ENCODE measurements at regions not wholly inside any gene's neighbourhood (a gene's known extent, or its start where the extent isn't known, plus 50 kb on each side); places are given as distances from the start of the nearest gene placed in this dataset.
A peak's percentile ranks its signal among the peaks of the same experiment; 100 is the strongest.

DNA sequence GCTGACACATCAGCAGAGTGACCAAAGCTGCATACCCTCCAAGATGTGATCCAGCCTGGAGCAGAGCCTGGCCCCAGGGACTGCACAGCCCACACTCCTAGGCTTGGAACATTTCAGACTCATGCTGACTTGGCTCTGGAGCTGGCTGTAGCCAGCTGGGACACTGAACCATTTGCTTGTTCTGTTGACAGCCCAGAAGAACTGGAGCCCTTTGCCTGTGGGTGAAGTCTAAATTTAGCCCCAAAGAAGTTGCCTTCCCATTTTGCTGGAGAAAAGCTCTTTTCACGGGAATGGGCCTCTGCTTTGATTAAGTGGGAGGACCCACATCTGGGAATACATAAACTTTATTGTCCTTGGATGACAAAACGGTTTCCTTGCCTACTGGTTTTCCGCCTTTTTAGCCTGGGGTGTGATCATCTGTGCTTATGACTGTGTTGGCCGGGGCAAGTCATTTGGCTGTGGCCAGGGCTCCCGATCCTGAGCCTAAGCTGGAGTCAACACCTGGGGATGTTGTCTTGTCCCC, 186.2 kb upstream of the BMPER start:
- Histone ChIP-seq H3K4me3 (ENCODE audit: low read depth in 1 of 3, low read length in 3 of 3) (no peak overlapping the region), H3K36me3 (ENCODE audit: control insufficient read depth in 3 of 3, insufficient read depth in 2 of 3, low read depth in 1 of 3, low read length in 3 of 3) (no peaks in the 10 kb centered on the region), H3K4me1 (ENCODE audit: control insufficient read depth in 3 of 3, insufficient read depth in 2 of 3, low read depth in 1 of 3, low read length in 2 of 3) (peaks cover 0 to 8% (median 0%) of the 10 kb centered on the region in 3 donors), H3K27me3 (ENCODE audit: control insufficient read depth in 3 of 3, insufficient read depth in 3 of 3, low read length in 3 of 3) (no peaks in the 10 kb centered on the region), H3K27ac (ENCODE audit: low read depth in 1 of 3, low read length in 2 of 3) (no peak overlapping the region), H3K9me3 (ENCODE audit: control insufficient read depth in 2 of 2, insufficient read depth in 1 of 2, low read depth in 1 of 2, low read length in 1 of 2) (peaks cover 0 to 2% of the 10 kb centered on the region in 2 donors)
- no peak for DNase-seq
- WGBS, 3 donors = 72 to 91% (median 85%) methylated on average over 5 of the region's 5 CpGs
- no peak for FAIRE-seq

DNA sequence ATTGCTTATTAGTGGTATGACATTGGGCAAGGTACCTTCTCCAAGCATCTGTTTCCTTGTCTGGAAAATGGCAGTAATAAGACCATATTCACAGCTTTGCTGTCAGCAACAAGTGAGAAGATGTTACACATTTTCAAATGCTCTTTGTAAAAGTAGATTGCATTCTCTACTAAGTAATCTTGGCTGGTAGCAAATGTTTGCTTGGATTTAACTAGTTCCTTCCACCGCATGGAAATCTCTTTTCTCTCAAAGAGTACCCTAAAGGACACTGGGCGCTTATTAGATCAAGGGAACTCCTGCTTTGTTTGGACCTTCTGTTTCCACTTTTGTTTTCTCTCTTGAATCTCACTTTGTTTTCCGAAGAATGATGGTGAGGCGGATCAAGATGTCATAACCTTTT, 185.2 kb upstream of the BMPER start:
- FAIRE-seq = no peak
- peaks cover 0 to 2% of the 10 kb centered on the region in 2 donors for H3K9me3 ChIP-seq (ENCODE audit: control insufficient read depth in 2 of 2, insufficient read depth in 1 of 2, low read depth in 1 of 2, low read length in 1 of 2)
- H3K27me3 ChIP-seq (ENCODE audit: control insufficient read depth in 3 of 3, insufficient read depth in 3 of 3, low read length in 3 of 3) = no peaks in the 10 kb centered on the region
- H3K27ac ChIP-seq (ENCODE audit: low read depth in 1 of 3, low read length in 2 of 3) = no peak overlapping the region
- H3K4me3 ChIP-seq (ENCODE audit: low read depth in 1 of 3, low read length in 3 of 3) = no peak overlapping the region
- H3K36me3 ChIP-seq (ENCODE audit: control insufficient read depth in 3 of 3, insufficient read depth in 2 of 3, low read depth in 1 of 3, low read length in 3 of 3) = no peaks in the 10 kb centered on the region
- 92 to 96% (median 94%) methylated on average over 4 of the region's 4 CpGs for WGBS, 3 donors
- H3K4me1 ChIP-seq (ENCODE audit: control insufficient read depth in 3 of 3, insufficient read depth in 2 of 3, low read depth in 1 of 3, low read length in 2 of 3) = peaks cover 0 to 8% (median 0%) of the 10 kb centered on the region in 3 donors
- DNase-seq = no peak

DNA sequence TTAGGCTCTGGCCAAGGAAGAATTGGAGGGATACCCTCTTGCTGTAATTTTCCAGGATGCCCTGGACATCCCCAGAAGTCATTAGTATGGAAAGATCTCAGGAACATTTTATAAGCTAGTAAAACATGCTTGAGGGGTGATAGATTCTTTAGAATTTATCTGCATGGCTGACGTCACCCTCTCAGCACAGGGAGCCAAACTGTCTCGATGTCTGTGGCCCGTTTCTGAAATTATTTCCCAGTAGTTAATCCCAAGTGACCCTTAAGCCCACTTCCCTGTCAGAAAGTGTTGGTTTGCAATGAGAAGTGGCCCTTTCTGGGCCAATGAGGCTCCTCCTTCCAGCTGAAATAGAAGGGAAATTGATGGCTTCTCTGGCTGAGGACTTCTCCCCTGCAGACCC, 184.5 kb upstream of the BMPER start:
- Histone ChIP-seq H3K27me3 (ENCODE audit: control insufficient read depth in 3 of 3, insufficient read depth in 3 of 3, low read length in 3 of 3) (no peaks in the 10 kb centered on the region), H3K9me3 (ENCODE audit: control insufficient read depth in 2 of 2, insufficient read depth in 1 of 2, low read depth in 1 of 2, low read length in 1 of 2) (peaks cover 0 to 2% of the 10 kb centered on the region in 2 donors), H3K36me3 (ENCODE audit: control insufficient read depth in 3 of 3, insufficient read depth in 2 of 3, low read depth in 1 of 3, low read length in 3 of 3) (no peaks in the 10 kb centered on the region), H3K4me1 (ENCODE audit: control insufficient read depth in 3 of 3, insufficient read depth in 2 of 3, low read depth in 1 of 3, low read length in 2 of 3) (peaks cover 0 to 8% (median 0%) of the 10 kb centered on the region in 3 donors), H3K27ac (ENCODE audit: low read depth in 1 of 3, low read length in 2 of 3) (no peak overlapping the region), H3K4me3 (ENCODE audit: low read depth in 1 of 3, low read length in 3 of 3) (no peak overlapping the region)
- FAIRE-seq (no peak), DNase-seq (no peak)
- 70 to 94% (median 80%) methylated on average over 3 of the region's 3 CpGs for WGBS, 3 donors

DNA sequence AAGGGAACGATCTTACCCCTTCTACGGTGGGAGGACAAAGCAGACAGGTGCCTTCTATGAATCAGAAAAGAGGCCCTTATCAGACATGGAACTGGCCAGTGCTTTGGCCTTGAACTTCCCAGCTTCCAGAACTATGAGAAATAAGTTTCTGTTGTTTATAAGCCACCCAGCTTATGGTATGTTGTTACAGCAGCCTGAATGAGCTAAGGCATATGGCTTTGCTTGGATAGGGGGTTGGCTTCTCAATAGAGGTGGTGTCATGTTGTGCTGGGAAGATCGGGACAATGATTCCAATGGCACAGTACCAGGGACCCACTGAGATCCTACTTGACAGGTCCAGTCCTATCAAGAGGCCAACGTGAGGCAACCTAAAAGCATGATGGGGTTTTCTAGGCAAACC, 183.4 kb upstream of the BMPER start:
- DNase-seq (no peak), FAIRE-seq (no peak)
- peaks cover 0 to 5% (median 0%) of the 10 kb centered on the region in 3 donors for H3K4me1 ChIP-seq (ENCODE audit: control insufficient read depth in 3 of 3, insufficient read depth in 2 of 3, low read depth in 1 of 3, low read length in 2 of 3)
- no peak overlapping the region for H3K27ac ChIP-seq (ENCODE audit: low read depth in 1 of 3, low read length in 2 of 3)
- H3K27me3 ChIP-seq (ENCODE audit: control insufficient read depth in 3 of 3, insufficient read depth in 3 of 3, low read length in 3 of 3) = no peaks in the 10 kb centered on the region
- H3K36me3 ChIP-seq (ENCODE audit: control insufficient read depth in 3 of 3, insufficient read depth in 2 of 3, low read depth in 1 of 3, low read length in 3 of 3) = no peaks in the 10 kb centered on the region
- peaks cover 0 to 2% of the 10 kb centered on the region in 2 donors for H3K9me3 ChIP-seq (ENCODE audit: control insufficient read depth in 2 of 2, insufficient read depth in 1 of 2, low read depth in 1 of 2, low read length in 1 of 2)
- WGBS, 3 donors = 88 to 92% (median 88%) methylated on average over 4 of the region's 4 CpGs
- H3K4me3 ChIP-seq (ENCODE audit: low read depth in 1 of 3, low read length in 3 of 3) = no peak overlapping the region

DNA sequence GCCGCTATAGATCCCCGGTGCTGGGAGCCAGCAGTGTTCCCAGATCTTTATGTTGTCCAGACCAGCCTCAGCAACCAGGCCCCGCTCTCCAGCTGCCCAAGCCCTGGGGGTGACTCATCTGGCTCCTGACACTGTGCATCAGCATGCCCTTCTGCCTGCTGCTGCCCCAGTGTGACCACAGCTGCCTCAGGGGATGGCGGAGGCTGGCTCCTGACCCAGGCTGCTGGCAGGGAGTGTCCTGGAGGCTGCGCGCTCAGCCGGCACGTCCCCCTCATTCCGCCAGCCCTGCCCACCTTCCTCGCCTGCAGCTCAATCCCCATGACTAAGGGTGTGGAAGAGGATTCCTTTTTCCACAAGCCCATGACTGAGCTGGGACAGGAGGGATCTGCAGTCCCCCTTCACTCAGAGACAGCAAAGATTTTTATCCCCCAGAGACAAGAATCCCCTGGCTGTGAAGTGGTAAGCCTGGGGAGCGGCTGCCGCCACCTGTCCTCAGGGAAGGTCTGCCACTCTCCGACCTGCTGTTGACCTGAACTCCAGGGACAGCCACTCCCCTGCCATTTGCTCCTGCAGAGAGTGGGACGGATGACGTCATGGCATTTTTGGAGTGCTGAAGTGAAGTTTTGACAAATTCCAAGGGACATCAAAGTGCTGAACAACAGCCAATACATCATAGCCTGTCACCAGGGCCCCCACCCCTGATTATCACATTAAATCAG, 182.8 kb upstream of the BMPER start:
- DNase-seq (peak in 1 of 2 donors; percentile 43), FAIRE-seq (no peak)
- Histone ChIP-seq H3K27ac (ENCODE audit: low read depth in 1 of 3, low read length in 2 of 3) (no peak overlapping the region), H3K4me1 (ENCODE audit: control insufficient read depth in 3 of 3, insufficient read depth in 2 of 3, low read depth in 1 of 3, low read length in 2 of 3) (no peaks in the 10 kb centered on the region), H3K4me3 (ENCODE audit: low read depth in 1 of 3, low read length in 3 of 3) (no peak overlapping the region), H3K36me3 (ENCODE audit: control insufficient read depth in 3 of 3, insufficient read depth in 2 of 3, low read depth in 1 of 3, low read length in 3 of 3) (no peaks in the 10 kb centered on the region), H3K9me3 (ENCODE audit: control insufficient read depth in 2 of 2, insufficient read depth in 1 of 2, low read depth in 1 of 2, low read length in 1 of 2) (peaks cover 0 to 2% of the 10 kb centered on the region in 2 donors), H3K27me3 (ENCODE audit: control insufficient read depth in 3 of 3, insufficient read depth in 3 of 3, low read length in 3 of 3) (no peaks in the 10 kb centered on the region)
- WGBS, 3 donors = 87 to 89% (median 88%) methylated on average over 15 of the region's 15 CpGs

DNA sequence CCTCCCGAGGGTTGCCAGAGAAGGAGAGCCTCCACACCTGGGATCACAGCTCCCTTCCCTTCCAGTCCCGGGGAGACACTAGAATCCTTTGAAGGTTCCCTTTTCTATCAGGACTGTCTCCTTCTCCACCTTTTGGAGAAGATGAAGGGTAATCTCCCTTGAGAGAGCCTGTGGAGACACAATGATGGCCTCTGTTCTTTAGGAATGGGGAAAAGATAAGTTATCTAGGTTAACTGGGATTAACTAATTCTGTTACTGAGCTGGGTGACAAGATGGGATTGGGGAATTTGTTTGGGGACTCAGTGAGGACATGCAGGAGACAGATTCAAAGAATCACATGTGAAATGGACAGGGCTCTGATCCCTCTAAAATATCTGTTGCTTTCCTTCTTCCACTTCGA, 181.1 kb upstream of the BMPER start:
- DNase-seq (no peak), FAIRE-seq (no peak)
- WGBS, 3 donors = 81 to 92% (median 84%) methylated on average over 3 of the region's 3 CpGs
- no peaks in the 10 kb centered on the region for H3K36me3 ChIP-seq (ENCODE audit: control insufficient read depth in 3 of 3, insufficient read depth in 2 of 3, low read depth in 1 of 3, low read length in 3 of 3)
- no peak overlapping the region for H3K27ac ChIP-seq (ENCODE audit: low read depth in 1 of 3, low read length in 2 of 3)
- no peak overlapping the region for H3K4me3 ChIP-seq (ENCODE audit: low read depth in 1 of 3, low read length in 3 of 3)
- H3K27me3 ChIP-seq (ENCODE audit: control insufficient read depth in 3 of 3, insufficient read depth in 3 of 3, low read length in 3 of 3) = no peaks in the 10 kb centered on the region
- no peaks in the 10 kb centered on the region for H3K4me1 ChIP-seq (ENCODE audit: control insufficient read depth in 3 of 3, insufficient read depth in 2 of 3, low read depth in 1 of 3, low read length in 2 of 3)
- peaks cover 0 to 2% of the 10 kb centered on the region in 2 donors for H3K9me3 ChIP-seq (ENCODE audit: control insufficient read depth in 2 of 2, insufficient read depth in 1 of 2, low read depth in 1 of 2, low read length in 1 of 2)

DNA sequence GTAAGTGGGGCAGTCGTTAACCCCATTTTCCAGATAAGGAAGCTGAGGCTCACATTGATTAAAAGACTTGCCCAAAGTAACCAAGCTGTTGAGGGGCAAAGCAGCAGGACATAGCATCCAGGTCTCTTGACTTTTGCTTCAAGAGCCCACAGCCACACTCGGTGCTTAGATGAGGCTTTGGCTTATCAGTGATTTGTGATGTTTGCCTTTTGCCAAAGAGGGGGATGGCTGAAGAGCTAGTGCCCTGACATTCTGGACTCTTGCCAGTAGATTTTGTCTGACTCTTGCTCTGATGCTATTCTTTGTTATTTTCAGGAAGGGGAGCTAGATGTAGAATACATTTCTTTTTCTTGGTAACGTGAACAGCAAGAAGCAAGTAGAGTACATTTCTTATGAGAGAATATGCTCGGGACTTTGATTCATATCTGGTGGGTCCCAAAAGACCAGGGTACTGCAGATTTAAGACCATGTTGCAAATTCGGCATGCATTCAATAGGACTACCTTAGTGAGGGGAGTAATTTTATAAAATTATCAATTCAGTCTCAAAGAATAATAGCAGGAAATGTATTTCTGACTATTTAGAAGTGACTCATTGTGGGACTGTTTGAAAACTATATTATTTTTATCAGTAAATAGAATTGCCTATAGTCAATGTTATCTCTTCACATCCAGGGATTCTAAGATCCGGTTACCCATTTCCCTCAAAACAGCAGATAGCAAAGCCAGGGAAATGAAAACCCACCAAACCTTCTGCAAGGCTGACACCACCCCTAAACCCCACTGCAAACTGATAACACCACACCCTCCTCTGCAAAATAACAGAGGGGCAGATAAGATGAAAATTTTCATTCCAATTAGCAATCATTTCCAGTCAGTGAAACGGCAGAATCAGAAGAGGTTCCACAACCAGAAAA, 180.0 kb upstream of the BMPER start:
- WGBS, 3 donors = 51 to 63% (median 63%) methylated on average over 7 of the region's 7 CpGs
- H3K9me3 ChIP-seq (ENCODE audit: control insufficient read depth in 2 of 2, insufficient read depth in 1 of 2, low read depth in 1 of 2, low read length in 1 of 2) = no peaks in the 10 kb centered on the region
- no peaks in the 10 kb centered on the region for H3K27me3 ChIP-seq (ENCODE audit: control insufficient read depth in 3 of 3, insufficient read depth in 3 of 3, low read length in 3 of 3)
- DNase-seq (no peak), FAIRE-seq (no peak)
- H3K36me3 ChIP-seq (ENCODE audit: control insufficient read depth in 3 of 3, insufficient read depth in 2 of 3, low read depth in 1 of 3, low read length in 3 of 3) = peaks cover 0 to 1% (median 0%) of the 10 kb centered on the region in 3 donors
- no peak overlapping the region for H3K27ac ChIP-seq (ENCODE audit: low read depth in 1 of 3, low read length in 2 of 3)
- H3K4me3 ChIP-seq (ENCODE audit: low read depth in 1 of 3, low read length in 3 of 3) = no peak overlapping the region
- no peaks in the 10 kb centered on the region for H3K4me1 ChIP-seq (ENCODE audit: control insufficient read depth in 3 of 3, insufficient read depth in 2 of 3, low read depth in 1 of 3, low read length in 2 of 3)

DNA sequence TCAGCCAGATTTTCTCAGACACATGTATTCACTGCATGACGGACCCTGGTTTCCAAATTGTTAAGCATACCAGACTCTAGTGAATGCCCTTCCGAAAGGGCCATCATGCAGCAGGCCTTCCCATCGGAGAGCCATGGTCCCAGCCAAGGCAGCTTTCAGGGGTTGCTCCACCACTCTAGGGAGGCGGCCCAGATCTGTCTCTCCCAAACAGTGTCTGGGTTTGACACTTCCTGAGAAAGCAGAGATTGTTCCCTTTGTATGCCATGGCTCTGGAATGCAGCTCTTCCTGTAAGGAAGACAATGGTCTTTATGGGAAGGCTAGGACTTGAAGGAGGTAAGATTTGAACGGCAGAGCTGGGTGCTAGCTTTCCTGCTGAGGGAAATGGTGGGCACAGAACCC, 178.8 kb upstream of the BMPER start:
- 86 to 92% (median 90%) methylated on average over 5 of the region's 5 CpGs for WGBS, 3 donors
- H3K4me1 ChIP-seq (ENCODE audit: control insufficient read depth in 3 of 3, insufficient read depth in 2 of 3, low read depth in 1 of 3, low read length in 2 of 3) = no peaks in the 10 kb centered on the region
- FAIRE-seq (no peak), DNase-seq (no peak)
- no peak overlapping the region for H3K4me3 ChIP-seq (ENCODE audit: low read depth in 1 of 3, low read length in 3 of 3)
- no peaks in the 10 kb centered on the region for H3K27me3 ChIP-seq (ENCODE audit: control insufficient read depth in 3 of 3, insufficient read depth in 3 of 3, low read length in 3 of 3)
- no peaks in the 10 kb centered on the region for H3K9me3 ChIP-seq (ENCODE audit: control insufficient read depth in 2 of 2, insufficient read depth in 1 of 2, low read depth in 1 of 2, low read length in 1 of 2)
- H3K36me3 ChIP-seq (ENCODE audit: control insufficient read depth in 3 of 3, insufficient read depth in 2 of 3, low read depth in 1 of 3, low read length in 3 of 3) = peaks cover 0 to 2% (median 0%) of the 10 kb centered on the region in 3 donors
- no peak overlapping the region for H3K27ac ChIP-seq (ENCODE audit: low read depth in 1 of 3, low read length in 2 of 3)
